ENCODE measurements at regions not wholly inside any gene's neighbourhood (a gene's known extent, or its start where the extent isn't known, plus 50 kb on each side); places are given as distances from the start of the nearest gene placed in this dataset.

- no peaks in the 10 kb centered on the region for H3K36me3 Mint-ChIP-seq (ENCODE audit: unreplicated experiment)
- no peak overlapping the region for H3K4me3 Mint-ChIP-seq (ENCODE audit: unreplicated experiment)
- H3K9me3 Mint-ChIP-seq (ENCODE audit: unreplicated experiment), result no peaks in the 10 kb centered on the region
- no peak for DNase-seq
- TF ChIP-seq CTCF (IDR thresholded peaks at IDR 0.05; ENCODE audit: partially characterized antibody, unreplicated experiment), result no peak
- H3K4me1 Mint-ChIP-seq (ENCODE audit: low read depth, unreplicated experiment), result no peaks in the 10 kb centered on the region
- no peak overlapping the region for H3K27ac Mint-ChIP-seq (ENCODE audit: unreplicated experiment)
- H3K27me3 Mint-ChIP-seq (ENCODE audit: unreplicated experiment), result no peaks in the 10 kb centered on the region
Measured at GRCh38 chr6:50945789-50946188, 127.1 kb downstream of the TFAP2B start.

- Mint-ChIP-seq H3K4me1 (ENCODE audit: low read depth, unreplicated experiment) (peaks cover 10% of the 10 kb centered on the region), H3K27ac (ENCODE audit: unreplicated experiment) (peak overlapping the region; percentile 18), H3K9me3 (ENCODE audit: unreplicated experiment) (no peaks in the 10 kb centered on the region), H3K27me3 (ENCODE audit: unreplicated experiment) (no peaks in the 10 kb centered on the region), H3K36me3 (ENCODE audit: unreplicated experiment) (no peaks in the 10 kb centered on the region), H3K4me3 (ENCODE audit: unreplicated experiment) (no peak overlapping the region)
- DNase-seq, result no peak
- TF ChIP-seq CTCF (IDR thresholded peaks at IDR 0.05; ENCODE audit: partially characterized antibody, unreplicated experiment), result no peak
Measured at GRCh38 chr6:50952092-50952907, 133.6 kb downstream of the TFAP2B start.

GRCh38 chr6:50956014-50956413 is 137.3 kb downstream of the TFAP2B start:
- DNase-seq, result no peak
- no peaks in the 10 kb centered on the region for H3K27me3 Mint-ChIP-seq (ENCODE audit: unreplicated experiment)
- no peaks in the 10 kb centered on the region for H3K9me3 Mint-ChIP-seq (ENCODE audit: unreplicated experiment)
- H3K4me1 Mint-ChIP-seq (ENCODE audit: low read depth, unreplicated experiment), result peaks cover 10% of the 10 kb centered on the region
- H3K36me3 Mint-ChIP-seq (ENCODE audit: unreplicated experiment), result no peaks in the 10 kb centered on the region
- H3K4me3 Mint-ChIP-seq (ENCODE audit: unreplicated experiment), result no peak overlapping the region
- TF ChIP-seq CTCF (IDR thresholded peaks at IDR 0.05; ENCODE audit: partially characterized antibody, unreplicated experiment), result no peak
- no peak overlapping the region for H3K27ac Mint-ChIP-seq (ENCODE audit: unreplicated experiment)

GRCh38 chr6:50958148-50958697 is 139.6 kb downstream of the TFAP2B start:
- H3K36me3 Mint-ChIP-seq (ENCODE audit: unreplicated experiment), result no peaks in the 10 kb centered on the region
- no peak overlapping the region for H3K27ac Mint-ChIP-seq (ENCODE audit: unreplicated experiment)
- no peaks in the 10 kb centered on the region for H3K9me3 Mint-ChIP-seq (ENCODE audit: unreplicated experiment)
- no peaks in the 10 kb centered on the region for H3K4me1 Mint-ChIP-seq (ENCODE audit: low read depth, unreplicated experiment)
- TF ChIP-seq CTCF (IDR thresholded peaks at IDR 0.05; ENCODE audit: partially characterized antibody, unreplicated experiment), result no peak
- DNase-seq, result no peak
- H3K4me3 Mint-ChIP-seq (ENCODE audit: unreplicated experiment), result no peak overlapping the region
- H3K27me3 Mint-ChIP-seq (ENCODE audit: unreplicated experiment), result no peaks in the 10 kb centered on the region

- Mint-ChIP-seq H3K4me1 (ENCODE audit: low read depth, unreplicated experiment) (no peaks in the 10 kb centered on the region), H3K36me3 (ENCODE audit: unreplicated experiment) (no peaks in the 10 kb centered on the region), H3K9me3 (ENCODE audit: unreplicated experiment) (no peaks in the 10 kb centered on the region), H3K4me3 (ENCODE audit: unreplicated experiment) (no peak overlapping the region), H3K27ac (ENCODE audit: unreplicated experiment) (no peak overlapping the region), H3K27me3 (ENCODE audit: unreplicated experiment) (no peaks in the 10 kb centered on the region)
- DNase-seq, result no peak
- no peak for TF ChIP-seq CTCF (IDR thresholded peaks at IDR 0.05; ENCODE audit: partially characterized antibody, unreplicated experiment)
Measured at GRCh38 chr6:50959081-50959641, 140.5 kb downstream of the TFAP2B start.

All from glutamatergic neuron (in vitro differentiated cells).